GM23338 (cell line): ENCODE measurements at regions not wholly inside any gene's neighbourhood (a gene's known extent, or its start where the extent isn't known, plus 50 kb on each side); places are given as distances from the start of the nearest gene placed in this dataset.

Experiments used
- ATAC-seq: fragments of 200-7000 bp; cut with Tn5 transposase; 3 replicates; pipeline ENCODE4 v1.9.1; 2020
- DNase-seq: peaks from one replicate; pipeline ENCODE4 v3.0.0-alpha.2; 2015; ENCODE audit warnings: low spot score
- H2AFZ ChIP-seq: fragments of 200-600 bp; sonication (generic); 2 replicates; pipeline ENCODE4 v1.8.0; 2016; ENCODE audit warnings: antibody characterized with exemption, mild to moderate bottlenecking, moderate library complexity
- H3F3A ChIP-seq: fragments of 200-600 bp; sonication (generic); replicated peaks from 2 replicates; pipeline ENCODE4 v1.8.0; 2017; ENCODE audit warnings: antibody characterized with exemption, mixed run types, low read depth
- H3K27ac ChIP-seq: fragments of 200-600 bp; sonication (generic); 2 replicates; pipeline ENCODE4 v1.6.1; 2016; ENCODE audit warnings: low read depth
- H3K27me3 ChIP-seq: fragments of 200-600 bp; sonication (generic); 2 replicates; pipeline ENCODE4 v1.8.0; 2016; ENCODE audit warnings: mild to moderate bottlenecking, mixed run types, moderate library complexity; ENCODE audit not compliant: insufficient read depth
- H3K36me3 ChIP-seq: fragments of 200-600 bp; sonication (generic); 2 replicates; pipeline ENCODE4 v1.8.0; 2016; ENCODE audit warnings: mild to moderate bottlenecking; ENCODE audit not compliant: insufficient read depth
- H3K4me1 ChIP-seq: fragments of 200-600 bp; sonication (generic); 2 replicates; pipeline ENCODE4 v1.8.0; 2016; ENCODE audit warnings: mild to moderate bottlenecking, moderate library complexity; ENCODE audit not compliant: insufficient read depth
- H3K4me2 ChIP-seq: fragments of 200-600 bp; sonication (generic); 2 replicates; pipeline ENCODE4 v1.7.1; 2017; ENCODE audit warnings: mixed run types
- H3K4me3 ChIP-seq: fragments of 200-600 bp; sonication (generic); 2 replicates; pipeline ENCODE4 v1.6.1; 2016; ENCODE audit warnings: mixed run types
- H3K79me2 ChIP-seq: fragments of 200-600 bp; sonication (generic); replicated peaks from 2 replicates; pipeline ENCODE4 v1.8.0; 2017; ENCODE audit warnings: mild to moderate bottlenecking; ENCODE audit not compliant: insufficient read depth
- H3K9me2 ChIP-seq: fragments of 200-600 bp; sonication (generic); 2 replicates; pipeline ENCODE4 v1.8.0; 2017; ENCODE audit not compliant: insufficient read depth
- H4K20me1 ChIP-seq: fragments of 200-600 bp; sonication (generic); replicated peaks from 2 replicates; pipeline ENCODE4 v1.8.0; 2017; ENCODE audit warnings: mild to moderate bottlenecking; ENCODE audit not compliant: insufficient read depth
- H3K27ac Mint-ChIP-seq: 2 replicates; pipeline ENCODE4 v1.8.0; 2020; ENCODE audit warnings: inconsistent platforms, mild to moderate bottlenecking, moderate library complexity, mixed read lengths
- H3K27me3 Mint-ChIP-seq: 3 replicates; pipeline ENCODE4 v1.8.0; 2022; ENCODE audit warnings: low read depth, mild to moderate bottlenecking, moderate library complexity, mixed read lengths, inconsistent platforms; ENCODE audit not compliant: insufficient read depth, poor library complexity
- H3K36me3 Mint-ChIP-seq: 3 replicates; pipeline ENCODE4 v1.8.0; 2021; ENCODE audit warnings: low read depth, mild to moderate bottlenecking, inconsistent platforms, moderate library complexity, mixed read lengths
- H3K4me1 Mint-ChIP-seq: 3 replicates; pipeline ENCODE4 v1.8.0; 2020; ENCODE audit warnings: mild to moderate bottlenecking, inconsistent platforms, mixed read lengths
- H3K4me3 Mint-ChIP-seq: 3 replicates; pipeline ENCODE4 v1.8.0; 2021; ENCODE audit warnings: moderate library complexity, mild to moderate bottlenecking, inconsistent platforms, mixed read lengths
- H3K9me3 Mint-ChIP-seq: 3 replicates; pipeline ENCODE4 v1.8.0; 2020; ENCODE audit warnings: moderate library complexity, mild to moderate bottlenecking, inconsistent platforms, mixed read lengths
- EZH2phosphoT487 ChIP-seq: fragments of 200-600 bp; sonication (generic); IDR thresholded peaks from one replicate; pipeline ENCODE4 v1.8.1; 2018; ENCODE audit warnings: antibody characterized with exemption; ENCODE audit not compliant: unreplicated experiment
- POLR2AphosphoS5 ChIP-seq: IDR thresholded peaks from 2 replicates; pipeline ENCODE4 v1.6.1; 2016; ENCODE audit warnings: antibody characterized with exemption, low read depth
- STAT1 ChIP-seq: IDR thresholded peaks from one replicate; pipeline ENCODE4 v1.6.1; 2016; ENCODE audit warnings: antibody characterized with exemption; ENCODE audit not compliant: unreplicated experiment
- ZNF114 ChIP-seq: fragments of 250-450 bp; sonication (Bioruptor Pico); IDR thresholded peaks from 2 replicates; pipeline ENCODE4 v1.5.0; 2020; ENCODE audit warnings: mild to moderate bottlenecking, moderate library complexity
- TF ChIP-seq, protein P1 (sequence below): IDR thresholded peaks from one replicate; pipeline ENCODE4 v1.6.1; 2018; ENCODE audit warnings: antibody characterized with exemption; ENCODE audit not compliant: unreplicated experiment
- TF ChIP-seq, protein P2 (sequence below): fragments of 250-450 bp; sonication (Bioruptor Pico); IDR thresholded peaks from 2 replicates; pipeline ENCODE4 v1.5.0; 2020; ENCODE audit warnings: mild to moderate bottlenecking, moderate library complexity

DNA sequence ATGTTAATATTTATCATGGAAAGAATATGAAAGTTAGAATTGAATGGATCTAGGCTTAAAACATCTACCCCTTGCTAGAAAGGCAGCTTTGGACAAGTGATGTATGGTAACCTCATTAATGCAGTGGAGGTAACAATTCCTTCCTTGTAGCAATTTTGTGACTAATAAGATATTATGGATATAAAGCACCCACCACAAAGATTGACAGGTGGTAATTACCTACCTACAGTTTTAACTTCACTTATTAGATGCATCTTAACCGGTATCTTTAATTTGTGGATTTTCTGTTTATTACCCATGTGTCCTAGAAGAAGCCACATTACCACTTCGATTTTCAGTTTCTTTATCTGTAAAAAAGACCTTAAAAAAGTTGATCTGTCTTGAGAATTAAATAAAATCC is 367.0 kb downstream of the DSC3 start:
- DNase-seq (no peak), ATAC-seq (no peak)
- H3K4me3 ChIP-seq: no peak overlapping the region
- Mint-ChIP-seq H3K27me3 (no peaks in the 10 kb centered on the region), H3K27ac (no peak overlapping the region), H3K4me1 (no peaks in the 10 kb centered on the region), H3K36me3 (peaks cover 3% of the 10 kb centered on the region), H3K4me3 (no peak overlapping the region), H3K9me3 (peaks cover 4% of the 10 kb centered on the region; the same call in 2 of the 3 replicates)
- TF ChIP-seq STAT1 (no peak), ZNF114 (CRISPR knock-in tag) (no peak), POLR2AphosphoS5 (no peak), EZH2phosphoT487 (no peak)
- TF ChIP-seq, protein P1, sequence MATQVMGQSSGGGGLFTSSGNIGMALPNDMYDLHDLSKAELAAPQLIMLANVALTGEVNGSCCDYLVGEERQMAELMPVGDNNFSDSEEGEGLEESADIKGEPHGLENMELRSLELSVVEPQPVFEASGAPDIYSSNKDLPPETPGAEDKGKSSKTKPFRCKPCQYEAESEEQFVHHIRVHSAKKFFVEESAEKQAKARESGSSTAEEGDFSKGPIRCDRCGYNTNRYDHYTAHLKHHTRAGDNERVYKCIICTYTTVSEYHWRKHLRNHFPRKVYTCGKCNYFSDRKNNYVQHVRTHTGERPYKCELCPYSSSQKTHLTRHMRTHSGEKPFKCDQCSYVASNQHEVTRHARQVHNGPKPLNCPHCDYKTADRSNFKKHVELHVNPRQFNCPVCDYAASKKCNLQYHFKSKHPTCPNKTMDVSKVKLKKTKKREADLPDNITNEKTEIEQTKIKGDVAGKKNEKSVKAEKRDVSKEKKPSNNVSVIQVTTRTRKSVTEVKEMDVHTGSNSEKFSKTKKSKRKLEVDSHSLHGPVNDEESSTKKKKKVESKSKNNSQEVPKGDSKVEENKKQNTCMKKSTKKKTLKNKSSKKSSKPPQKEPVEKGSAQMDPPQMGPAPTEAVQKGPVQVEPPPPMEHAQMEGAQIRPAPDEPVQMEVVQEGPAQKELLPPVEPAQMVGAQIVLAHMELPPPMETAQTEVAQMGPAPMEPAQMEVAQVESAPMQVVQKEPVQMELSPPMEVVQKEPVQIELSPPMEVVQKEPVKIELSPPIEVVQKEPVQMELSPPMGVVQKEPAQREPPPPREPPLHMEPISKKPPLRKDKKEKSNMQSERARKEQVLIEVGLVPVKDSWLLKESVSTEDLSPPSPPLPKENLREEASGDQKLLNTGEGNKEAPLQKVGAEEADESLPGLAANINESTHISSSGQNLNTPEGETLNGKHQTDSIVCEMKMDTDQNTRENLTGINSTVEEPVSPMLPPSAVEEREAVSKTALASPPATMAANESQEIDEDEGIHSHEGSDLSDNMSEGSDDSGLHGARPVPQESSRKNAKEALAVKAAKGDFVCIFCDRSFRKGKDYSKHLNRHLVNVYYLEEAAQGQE: no peak
- TF ChIP-seq, protein P2, sequence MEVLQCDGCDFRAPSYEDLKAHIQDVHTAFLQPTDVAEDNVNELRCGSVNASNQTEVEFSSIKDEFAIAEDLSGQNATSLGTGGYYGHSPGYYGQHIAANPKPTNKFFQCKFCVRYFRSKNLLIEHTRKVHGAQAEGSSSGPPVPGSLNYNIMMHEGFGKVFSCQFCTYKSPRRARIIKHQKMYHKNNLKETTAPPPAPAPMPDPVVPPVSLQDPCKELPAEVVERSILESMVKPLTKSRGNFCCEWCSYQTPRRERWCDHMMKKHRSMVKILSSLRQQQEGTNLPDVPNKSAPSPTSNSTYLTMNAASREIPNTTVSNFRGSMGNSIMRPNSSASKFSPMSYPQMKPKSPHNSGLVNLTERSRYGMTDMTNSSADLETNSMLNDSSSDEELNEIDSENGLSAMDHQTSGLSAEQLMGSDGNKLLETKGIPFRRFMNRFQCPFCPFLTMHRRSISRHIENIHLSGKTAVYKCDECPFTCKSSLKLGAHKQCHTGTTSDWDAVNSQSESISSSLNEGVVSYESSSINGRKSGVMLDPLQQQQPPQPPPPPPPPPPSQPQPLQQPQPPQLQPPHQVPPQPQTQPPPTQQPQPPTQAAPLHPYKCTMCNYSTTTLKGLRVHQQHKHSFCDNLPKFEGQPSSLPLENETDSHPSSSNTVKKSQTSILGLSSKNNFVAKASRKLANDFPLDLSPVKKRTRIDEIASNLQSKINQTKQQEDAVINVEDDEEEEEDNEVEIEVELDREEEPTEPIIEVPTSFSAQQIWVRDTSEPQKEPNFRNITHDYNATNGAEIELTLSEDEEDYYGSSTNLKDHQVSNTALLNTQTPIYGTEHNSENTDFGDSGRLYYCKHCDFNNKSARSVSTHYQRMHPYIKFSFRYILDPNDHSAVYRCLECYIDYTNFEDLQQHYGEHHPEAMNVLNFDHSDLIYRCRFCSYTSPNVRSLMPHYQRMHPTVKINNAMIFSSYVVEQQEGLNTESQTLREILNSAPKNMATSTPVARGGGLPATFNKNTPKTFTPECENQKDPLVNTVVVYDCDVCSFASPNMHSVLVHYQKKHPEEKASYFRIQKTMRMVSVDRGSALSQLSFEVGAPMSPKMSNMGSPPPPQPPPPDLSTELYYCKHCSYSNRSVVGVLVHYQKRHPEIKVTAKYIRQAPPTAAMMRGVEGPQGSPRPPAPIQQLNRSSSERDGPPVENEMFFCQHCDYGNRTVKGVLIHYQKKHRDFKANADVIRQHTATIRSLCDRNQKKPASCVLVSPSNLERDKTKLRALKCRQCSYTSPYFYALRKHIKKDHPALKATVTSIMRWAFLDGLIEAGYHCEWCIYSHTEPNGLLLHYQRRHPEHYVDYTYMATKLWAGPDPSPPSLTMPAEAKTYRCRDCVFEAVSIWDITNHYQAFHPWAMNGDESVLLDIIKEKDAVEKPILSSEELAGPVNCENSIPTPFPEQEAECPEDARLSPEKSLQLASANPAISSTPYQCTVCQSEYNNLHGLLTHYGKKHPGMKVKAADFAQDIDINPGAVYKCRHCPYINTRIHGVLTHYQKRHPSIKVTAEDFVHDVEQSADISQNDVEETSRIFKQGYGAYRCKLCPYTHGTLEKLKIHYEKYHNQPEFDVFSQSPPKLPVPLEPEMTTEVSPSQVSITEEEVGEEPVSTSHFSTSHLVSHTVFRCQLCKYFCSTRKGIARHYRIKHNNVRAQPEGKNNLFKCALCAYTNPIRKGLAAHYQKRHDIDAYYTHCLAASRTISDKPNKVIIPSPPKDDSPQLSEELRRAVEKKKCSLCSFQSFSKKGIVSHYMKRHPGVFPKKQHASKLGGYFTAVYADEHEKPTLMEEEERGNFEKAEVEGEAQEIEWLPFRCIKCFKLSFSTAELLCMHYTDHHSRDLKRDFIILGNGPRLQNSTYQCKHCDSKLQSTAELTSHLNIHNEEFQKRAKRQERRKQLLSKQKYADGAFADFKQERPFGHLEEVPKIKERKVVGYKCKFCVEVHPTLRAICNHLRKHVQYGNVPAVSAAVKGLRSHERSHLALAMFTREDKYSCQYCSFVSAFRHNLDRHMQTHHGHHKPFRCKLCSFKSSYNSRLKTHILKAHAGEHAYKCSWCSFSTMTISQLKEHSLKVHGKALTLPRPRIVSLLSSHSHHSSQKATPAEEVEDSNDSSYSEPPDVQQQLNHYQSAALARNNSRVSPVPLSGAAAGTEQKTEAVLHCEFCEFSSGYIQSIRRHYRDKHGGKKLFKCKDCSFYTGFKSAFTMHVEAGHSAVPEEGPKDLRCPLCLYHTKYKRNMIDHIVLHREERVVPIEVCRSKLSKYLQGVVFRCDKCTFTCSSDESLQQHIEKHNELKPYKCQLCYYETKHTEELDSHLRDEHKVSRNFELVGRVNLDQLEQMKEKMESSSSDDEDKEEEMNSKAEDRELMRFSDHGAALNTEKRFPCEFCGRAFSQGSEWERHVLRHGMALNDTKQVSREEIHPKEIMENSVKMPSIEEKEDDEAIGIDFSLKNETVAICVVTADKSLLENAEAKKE (CRISPR knock-in tag): no peak
- no peak overlapping the region for H3K27ac ChIP-seq
- H3K79me2 ChIP-seq: no peaks in the 10 kb centered on the region
- H3K4me1 ChIP-seq: no peaks in the 10 kb centered on the region
- H3K4me2 ChIP-seq: no peak overlapping the region
- H4K20me1 ChIP-seq: no peaks in the 10 kb centered on the region
- no peak overlapping the region for H2AFZ ChIP-seq
- no peaks in the 10 kb centered on the region for H3F3A ChIP-seq
- H3K27me3 ChIP-seq: no peaks in the 10 kb centered on the region
- H3K9me2 ChIP-seq: no peaks in the 10 kb centered on the region
- H3K36me3 ChIP-seq: no peaks in the 10 kb centered on the region
